ENCODE measurements at regions not wholly inside any gene's neighbourhood (a gene's known extent, or its start where the extent isn't known, plus 50 kb on each side); places are given as distances from the start of the nearest gene placed in this dataset.

- no peaks in the 10 kb centered on the region for H3K4me1 ChIP-seq
- H3K27ac ChIP-seq: no peak overlapping the region
- no peaks in the 10 kb centered on the region for H3K36me3 ChIP-seq
- H3K9me3 ChIP-seq: no peaks in the 10 kb centered on the region
- intact Hi-C loops (cut with DNase I; ENCODE audit: low total_unique reads): no loop called here
- H3K27me3 ChIP-seq: no peaks in the 10 kb centered on the region
- no peak for DNase-seq (ENCODE audit: low spot score in 2 of 2)
- TF ChIP-seq POLR2AphosphoS5 (IDR thresholded peaks at IDR 0.05) (no peak), POLR2A (IDR thresholded peaks at IDR 0.05) (no peak)
- TF ChIP-seq, protein P1, sequence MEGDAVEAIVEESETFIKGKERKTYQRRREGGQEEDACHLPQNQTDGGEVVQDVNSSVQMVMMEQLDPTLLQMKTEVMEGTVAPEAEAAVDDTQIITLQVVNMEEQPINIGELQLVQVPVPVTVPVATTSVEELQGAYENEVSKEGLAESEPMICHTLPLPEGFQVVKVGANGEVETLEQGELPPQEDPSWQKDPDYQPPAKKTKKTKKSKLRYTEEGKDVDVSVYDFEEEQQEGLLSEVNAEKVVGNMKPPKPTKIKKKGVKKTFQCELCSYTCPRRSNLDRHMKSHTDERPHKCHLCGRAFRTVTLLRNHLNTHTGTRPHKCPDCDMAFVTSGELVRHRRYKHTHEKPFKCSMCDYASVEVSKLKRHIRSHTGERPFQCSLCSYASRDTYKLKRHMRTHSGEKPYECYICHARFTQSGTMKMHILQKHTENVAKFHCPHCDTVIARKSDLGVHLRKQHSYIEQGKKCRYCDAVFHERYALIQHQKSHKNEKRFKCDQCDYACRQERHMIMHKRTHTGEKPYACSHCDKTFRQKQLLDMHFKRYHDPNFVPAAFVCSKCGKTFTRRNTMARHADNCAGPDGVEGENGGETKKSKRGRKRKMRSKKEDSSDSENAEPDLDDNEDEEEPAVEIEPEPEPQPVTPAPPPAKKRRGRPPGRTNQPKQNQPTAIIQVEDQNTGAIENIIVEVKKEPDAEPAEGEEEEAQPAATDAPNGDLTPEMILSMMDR (IDR thresholded peaks at IDR 0.05): no peak
- H3K4me3 ChIP-seq: no peak overlapping the region
Observed at GRCh38 chr3:53998980-53999379, 107.3 kb upstream of the SELENOK start.

- Histone ChIP-seq H3K27ac (no peak overlapping the region), H3K36me3 (no peaks in the 10 kb centered on the region), H3K4me3 (no peak overlapping the region), H3K27me3 (no peaks in the 10 kb centered on the region), H3K9me3 (no peaks in the 10 kb centered on the region), H3K4me1 (no peaks in the 10 kb centered on the region)
- intact Hi-C loops (cut with DNase I; ENCODE audit: low total_unique reads): no loop called here
- TF ChIP-seq POLR2A (IDR thresholded peaks at IDR 0.05) (no peak), POLR2AphosphoS5 (IDR thresholded peaks at IDR 0.05) (no peak)
- TF ChIP-seq, protein P1 (IDR thresholded peaks at IDR 0.05): no peak
- no peak for DNase-seq (ENCODE audit: low spot score in 2 of 2)
Observed at GRCh38 chr3:53997476-53997875, 105.8 kb upstream of the SELENOK start.

DNA sequence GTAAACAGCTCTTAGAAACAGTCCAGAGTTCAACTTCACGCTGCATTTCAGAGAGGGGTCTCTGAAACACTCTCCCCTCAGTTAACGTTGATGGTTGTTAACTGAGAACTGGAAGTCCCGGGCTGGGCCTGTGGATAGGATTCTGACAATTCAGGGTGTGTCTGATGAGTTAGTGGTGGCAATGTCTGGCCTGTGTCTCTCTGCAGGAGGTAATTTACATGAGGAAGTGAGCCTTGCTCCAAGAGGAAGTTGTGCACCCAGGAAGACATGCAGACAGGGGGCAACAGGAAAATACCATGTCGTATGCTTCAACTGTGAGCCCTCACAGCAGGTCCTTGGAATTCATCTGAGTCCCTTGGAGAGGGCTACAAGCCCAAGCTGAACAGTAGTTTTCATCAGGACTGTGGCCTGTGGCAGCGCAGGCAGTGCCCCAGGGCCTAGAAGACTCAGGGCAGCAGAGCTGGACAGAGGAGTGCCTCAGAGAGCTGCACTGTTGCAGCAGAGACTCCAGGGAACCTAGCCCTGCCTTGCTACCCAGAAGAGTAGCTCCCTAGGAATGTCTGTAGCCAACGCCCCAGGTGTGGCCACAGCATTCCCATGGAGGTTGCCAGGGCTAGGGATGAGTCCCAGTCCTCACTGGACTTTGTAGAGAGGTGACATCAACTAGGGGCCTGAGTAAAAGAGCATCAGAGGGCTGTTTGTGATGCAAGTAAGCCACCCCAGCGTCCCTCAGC lies 104.6 kb upstream of the SELENOK start:
- intact Hi-C loops (cut with DNase I; ENCODE audit: low total_unique reads): no loop called here
- Histone ChIP-seq H3K27me3 (no peaks in the 10 kb centered on the region), H3K27ac (no peak overlapping the region), H3K4me1 (no peaks in the 10 kb centered on the region), H3K4me3 (no peak overlapping the region), H3K9me3 (no peaks in the 10 kb centered on the region), H3K36me3 (no peaks in the 10 kb centered on the region)
- DNase-seq (ENCODE audit: low spot score in 2 of 2): no peak
- TF ChIP-seq, protein P1 (IDR thresholded peaks at IDR 0.05): no peak
- TF ChIP-seq POLR2A (IDR thresholded peaks at IDR 0.05): no peak
- no peak for TF ChIP-seq POLR2AphosphoS5 (IDR thresholded peaks at IDR 0.05)

DNA sequence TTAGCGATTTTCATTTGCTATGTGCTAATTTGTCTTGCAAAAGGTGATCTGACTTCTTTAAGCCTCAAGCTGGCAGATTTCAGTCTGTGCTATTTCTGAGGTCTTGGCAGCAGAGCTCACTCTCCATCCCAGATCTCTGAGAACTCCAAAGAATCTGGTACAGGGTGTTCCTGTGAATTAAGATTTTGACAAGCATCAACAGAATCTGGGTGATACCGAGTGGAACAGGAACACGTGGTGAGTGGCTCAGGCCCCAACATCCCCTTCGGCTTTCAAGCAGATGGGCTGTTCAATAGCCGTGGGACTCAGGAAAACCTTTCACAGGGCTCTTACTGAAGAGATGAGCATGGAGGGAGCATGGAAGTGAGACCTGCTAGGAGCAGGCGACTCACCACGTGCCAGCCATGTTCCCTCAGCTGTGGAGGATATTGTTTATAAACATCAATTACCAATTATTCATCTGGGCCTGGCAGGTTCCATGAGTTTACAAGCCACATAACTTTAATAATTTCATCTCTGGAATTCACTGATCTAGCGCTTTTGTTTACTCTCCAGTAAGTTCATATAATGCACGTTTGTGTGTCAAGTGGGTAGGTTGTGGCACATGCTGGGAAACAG lies 103.4 kb upstream of the SELENOK start:
- no peak for DNase-seq (ENCODE audit: low spot score in 2 of 2)
- intact Hi-C loops (cut with DNase I; ENCODE audit: low total_unique reads): no loop called here
- no peaks in the 10 kb centered on the region for H3K27me3 ChIP-seq
- no peaks in the 10 kb centered on the region for H3K36me3 ChIP-seq
- TF ChIP-seq, protein P1 (IDR thresholded peaks at IDR 0.05): no peak
- TF ChIP-seq POLR2A (IDR thresholded peaks at IDR 0.05) (no peak), POLR2AphosphoS5 (IDR thresholded peaks at IDR 0.05) (no peak)
- H3K4me1 ChIP-seq: no peaks in the 10 kb centered on the region
- no peak overlapping the region for H3K4me3 ChIP-seq
- H3K27ac ChIP-seq: no peak overlapping the region
- no peaks in the 10 kb centered on the region for H3K9me3 ChIP-seq

GRCh38 chr3:53991240-53991639 lies 99.6 kb upstream of the SELENOK start:
- intact Hi-C loops (cut with DNase I; ENCODE audit: low total_unique reads): no loop called here
- Histone ChIP-seq H3K9me3 (no peaks in the 10 kb centered on the region), H3K4me3 (no peak overlapping the region), H3K27me3 (no peaks in the 10 kb centered on the region), H3K36me3 (no peaks in the 10 kb centered on the region), H3K4me1 (no peaks in the 10 kb centered on the region), H3K27ac (no peak overlapping the region)
- no peak for DNase-seq (ENCODE audit: low spot score in 2 of 2)
- TF ChIP-seq, protein P1 (IDR thresholded peaks at IDR 0.05): no peak
- TF ChIP-seq POLR2A (IDR thresholded peaks at IDR 0.05) (no peak), POLR2AphosphoS5 (IDR thresholded peaks at IDR 0.05) (no peak)

Data from breast epithelium (tissue), 4 donors.